T-cell (primary cell): ENCODE measurements at regions not wholly inside any gene's neighbourhood (a gene's known extent, or its start where the extent isn't known, plus 50 kb on each side); places are given as distances from the start of the nearest gene placed in this dataset.

ENCODE experiments used
- ATAC-seq, 4 experiments: fragments of 200-7000 bp in 3 of 4; fragments of 150-1000 bp in 1 of 4; cut with Tn5 transposase; replicated peaks in 1 of 4; 1 replicate in 3 of 4; 2 replicates in 1 of 4; pipeline ENCODE4 v1.10.0; 2021; ENCODE audit warnings: moderate library complexity in 3 of 4, mild to moderate bottlenecking in 2 of 4, moderate number of reproducible peaks in 1 of 4
- CTCF ChIA-PET, 2 donors: fragments of 300-600 bp; sonication (Branson Sonifier 250); formaldehyde crosslinking; loops; one replicate each; lab custom pipeline; 2022; ENCODE audit warnings: antibody characterized with exemption in 2 of 2; lab: Charles Lee
- POLR2A ChIA-PET, 2 donors: fragments of 300-600 bp; sonication (Branson Sonifier 250); formaldehyde crosslinking; loops; one replicate each; lab custom pipeline; 2022; ENCODE audit warnings: antibody characterized with exemption in 2 of 2; lab: Charles Lee
- DNase-seq, 35 experiments: peaks; one replicate each; pipeline versions ENCODE4 v3.0.0 to v3.0.0-alpha.2; 2013 to 2023
- H3K27ac ChIP-seq: one replicate; pipeline ENCODE4 v1.5.1; 2013; ENCODE audit warnings: low read length
- H3K27me3 ChIP-seq, 2 experiments: replicated peaks in 1 of 2; 1 replicate in 1 of 2; 2 replicates in 1 of 2; pipeline versions ENCODE4 v1.6.1 to v1.7.0; 2013; ENCODE audit warnings: low read length in 1 of 2, mixed read lengths in 1 of 2; ENCODE audit not compliant: control insufficient read depth in 2 of 2, insufficient read depth in 2 of 2; ENCODE audit errors: extremely low read depth in 1 of 2
- H3K36me3 ChIP-seq, 2 donors: 1 replicate in 1 of 2; 2 replicates in 1 of 2; pipeline versions ENCODE4 v1.6.1 to v1.7.0; 2013; ENCODE audit warnings: low read length in 1 of 2; ENCODE audit not compliant: control insufficient read depth in 2 of 2, insufficient read depth in 1 of 2; ENCODE audit errors: extremely low read depth in 1 of 2
- H3K4me1 ChIP-seq, 2 experiments: 1 replicate in 1 of 2; 2 replicates in 1 of 2; pipeline versions ENCODE4 v1.6.1 to v1.7.0; 2013; ENCODE audit warnings: low read length in 2 of 2, mixed read lengths in 1 of 2; ENCODE audit not compliant: insufficient read depth in 2 of 2, control insufficient read depth in 1 of 2; ENCODE audit errors: extremely low read depth in 1 of 2
- H3K4me3 ChIP-seq, 2 donors: 1 replicate in 1 of 2; 2 replicates in 1 of 2; pipeline versions ENCODE4 v1.5.1 to v1.7.0; 2013; ENCODE audit warnings: mild to moderate bottlenecking in 2 of 2, low read length in 1 of 2, moderate library complexity in 1 of 2; ENCODE audit not compliant: control insufficient read depth in 1 of 2; ENCODE audit errors: extremely low read depth in 1 of 2
- H3K9me3 ChIP-seq: 2 replicates; pipeline ENCODE4 v1.7.0; 2013
- H3K27ac Mint-ChIP-seq, 2 donors: one replicate each; pipeline ENCODE4 v1.8.0; 2020 to 2021; ENCODE audit warnings: mild to moderate bottlenecking in 2 of 2, mixed read lengths in 2 of 2
- H3K27me3 Mint-ChIP-seq, 2 donors: one replicate each; pipeline ENCODE4 v1.8.0; 2021 to 2022; ENCODE audit warnings: mixed read lengths in 2 of 2
- H3K36me3 Mint-ChIP-seq: one replicate; pipeline ENCODE4 v1.8.0; 2021; ENCODE audit warnings: mixed read lengths
- H3K4me1 Mint-ChIP-seq, 3 donors: one replicate each; pipeline ENCODE4 v1.8.0; 2020 to 2022; ENCODE audit warnings: mixed read lengths in 3 of 3, mild to moderate bottlenecking in 1 of 3
- H3K4me3 Mint-ChIP-seq, 3 donors: one replicate each; pipeline ENCODE4 v1.8.0; 2020 to 2022; ENCODE audit warnings: mild to moderate bottlenecking in 3 of 3, mixed read lengths in 3 of 3, moderate library complexity in 3 of 3
- H3K9me3 Mint-ChIP-seq, 3 donors: one replicate each; pipeline ENCODE4 v1.8.0; 2020 to 2022; ENCODE audit warnings: mixed read lengths in 3 of 3
- WGBS: methylation state at CpG from one replicate; pipeline ENCODE4 v1.1.5; 2013; ENCODE audit warnings: missing lambda C conversion rate; ENCODE audit not compliant: insufficient coverage; 5-methylcytosine and 5-hydroxymethylcytosine counted together

GRCh38 chr7:13225068-13225467 lies 537.6 kb downstream of the ARL4A start:
- WGBS, result no CpG with 5 or more reads among the region's 1 CpG
- no peaks in the 10 kb centered on the region for H3K4me1 Mint-ChIP-seq
- H3K36me3 Mint-ChIP-seq, result no peaks in the 10 kb centered on the region
- no peak overlapping the region for H3K4me3 ChIP-seq
- DNase-seq (no peak), ATAC-seq (no peak)
- H3K4me3 Mint-ChIP-seq, result no peak overlapping the region
- peaks cover 0 to 2% of the 10 kb centered on the region in 2 donors for H3K27me3 Mint-ChIP-seq
- peaks cover 0 to 3% of the 10 kb centered on the region in 2 experiments for H3K27me3 ChIP-seq
- H3K9me3 ChIP-seq, result no peaks in the 10 kb centered on the region
- H3K4me1 ChIP-seq, result no peaks in the 10 kb centered on the region
- H3K36me3 ChIP-seq, result no peaks in the 10 kb centered on the region
- ChIA-PET POLR2A (no interaction called here), CTCF (interaction anchor here (0.6 to 0.7 kb wide), 2 partner anchors 659 to 1411 kb away, joined by 3 to 5 read pairs; no protein-coding TSS in a partner anchor)
- H3K27ac Mint-ChIP-seq, result no peak overlapping the region
- H3K9me3 Mint-ChIP-seq, result no peaks in the 10 kb centered on the region
- H3K27ac ChIP-seq, result no peak overlapping the region

GRCh38 chr7:13226385-13226784 lies 539.0 kb downstream of the ARL4A start:
- Mint-ChIP-seq H3K4me1 (no peaks in the 10 kb centered on the region), H3K4me3 (no peak overlapping the region), H3K27ac (no peak overlapping the region), H3K9me3 (no peaks in the 10 kb centered on the region), H3K36me3 (no peaks in the 10 kb centered on the region), H3K27me3 (peaks cover 0 to 3% of the 10 kb centered on the region in 2 donors)
- Histone ChIP-seq H3K9me3 (no peaks in the 10 kb centered on the region), H3K4me3 (no peak overlapping the region), H3K27me3 (peaks cover 0 to 3% of the 10 kb centered on the region in 2 experiments), H3K4me1 (no peaks in the 10 kb centered on the region), H3K27ac (no peak overlapping the region), H3K36me3 (no peaks in the 10 kb centered on the region)
- POLR2A ChIA-PET, result no interaction called here
- WGBS, result no CpG with 5 or more reads among the region's 4 CpGs
- ATAC-seq, result no peak
- no peak for DNase-seq
- CTCF ChIA-PET, result interaction anchor here in 1 of 2 donors (0.9 kb wide), 1 partner anchor 10 kb away, joined by 3 read pairs; no protein-coding TSS in a partner anchor

GRCh38 chr7:13231216-13231615 lies 543.8 kb downstream of the ARL4A start:
- Histone ChIP-seq H3K4me3 (no peak overlapping the region), H3K4me1 (no peaks in the 10 kb centered on the region), H3K27ac (no peak overlapping the region), H3K36me3 (no peaks in the 10 kb centered on the region), H3K9me3 (no peaks in the 10 kb centered on the region), H3K27me3 (no peaks in the 10 kb centered on the region)
- POLR2A ChIA-PET, result no interaction called here
- DNase-seq (no peak), ATAC-seq (no peak)
- no peaks in the 10 kb centered on the region for H3K4me1 Mint-ChIP-seq
- CTCF ChIA-PET, result no interaction called here
- no peaks in the 10 kb centered on the region for H3K36me3 Mint-ChIP-seq
- H3K4me3 Mint-ChIP-seq, result no peak overlapping the region
- H3K9me3 Mint-ChIP-seq, result no peaks in the 10 kb centered on the region
- H3K27ac Mint-ChIP-seq, result no peak overlapping the region
- H3K27me3 Mint-ChIP-seq, result peaks cover 3% of the 10 kb centered on the region in 2 donors
- no CpG with 5 or more reads among the region's 4 CpGs for WGBS

- Histone ChIP-seq H3K4me1 (no peaks in the 10 kb centered on the region), H3K36me3 (no peaks in the 10 kb centered on the region), H3K9me3 (no peaks in the 10 kb centered on the region), H3K27me3 (no peaks in the 10 kb centered on the region), H3K4me3 (no peak overlapping the region), H3K27ac (no peak overlapping the region)
- H3K9me3 Mint-ChIP-seq, result no peaks in the 10 kb centered on the region
- no peak overlapping the region for H3K4me3 Mint-ChIP-seq
- H3K27me3 Mint-ChIP-seq, result peaks cover 2 to 3% of the 10 kb centered on the region in 2 donors
- H3K27ac Mint-ChIP-seq, result no peak overlapping the region
- CTCF ChIA-PET, result no interaction called here
- ATAC-seq, result no peak
- DNase-seq, result no peak
- WGBS, result no CpG with 5 or more reads among the region's 1 CpG
- H3K4me1 Mint-ChIP-seq, result no peaks in the 10 kb centered on the region
- H3K36me3 Mint-ChIP-seq, result no peaks in the 10 kb centered on the region
- POLR2A ChIA-PET, result no interaction called here
These were observed 548.0 kb downstream of the ARL4A start for GRCh38 chr7:13235436-13235835.

- POLR2A ChIA-PET, result no interaction called here
- Histone ChIP-seq H3K27me3 (no peaks in the 10 kb centered on the region), H3K27ac (no peak overlapping the region), H3K9me3 (no peaks in the 10 kb centered on the region), H3K4me3 (no peak overlapping the region), H3K36me3 (no peaks in the 10 kb centered on the region), H3K4me1 (no peaks in the 10 kb centered on the region)
- no peak overlapping the region for H3K27ac Mint-ChIP-seq
- H3K36me3 Mint-ChIP-seq, result no peaks in the 10 kb centered on the region
- no peaks in the 10 kb centered on the region for H3K4me1 Mint-ChIP-seq
- ATAC-seq (no peak), DNase-seq (no peak)
- H3K27me3 Mint-ChIP-seq, result peaks cover 2 to 3% of the 10 kb centered on the region in 2 donors
- WGBS, result no CpG with 5 or more reads among the region's 1 CpG
- H3K4me3 Mint-ChIP-seq, result no peak overlapping the region
- H3K9me3 Mint-ChIP-seq, result no peaks in the 10 kb centered on the region
- CTCF ChIA-PET, result no interaction called here
These were observed 548.6 kb downstream of the ARL4A start for GRCh38 chr7:13236026-13236425.

GRCh38 chr7:13240349-13240748 lies 552.9 kb downstream of the ARL4A start:
- H3K27me3 Mint-ChIP-seq, result no peaks in the 10 kb centered on the region
- Histone ChIP-seq H3K27ac (no peak overlapping the region), H3K9me3 (no peaks in the 10 kb centered on the region), H3K4me1 (no peaks in the 10 kb centered on the region), H3K27me3 (no peaks in the 10 kb centered on the region), H3K36me3 (no peaks in the 10 kb centered on the region), H3K4me3 (no peak overlapping the region)
- WGBS, result no CpG with 5 or more reads among the region's 2 CpGs
- CTCF ChIA-PET, result no interaction called here
- no peak overlapping the region for H3K4me3 Mint-ChIP-seq
- DNase-seq (no peak), ATAC-seq (no peak)
- no peaks in the 10 kb centered on the region for H3K36me3 Mint-ChIP-seq
- no peaks in the 10 kb centered on the region for H3K9me3 Mint-ChIP-seq
- POLR2A ChIA-PET, result no interaction called here
- no peaks in the 10 kb centered on the region for H3K4me1 Mint-ChIP-seq
- H3K27ac Mint-ChIP-seq, result no peak overlapping the region

- Histone ChIP-seq H3K4me3 (no peak overlapping the region), H3K9me3 (no peaks in the 10 kb centered on the region), H3K36me3 (no peaks in the 10 kb centered on the region), H3K27ac (no peak overlapping the region), H3K4me1 (no peaks in the 10 kb centered on the region), H3K27me3 (no peaks in the 10 kb centered on the region)
- Mint-ChIP-seq H3K36me3 (no peaks in the 10 kb centered on the region), H3K27me3 (no peaks in the 10 kb centered on the region), H3K9me3 (no peaks in the 10 kb centered on the region), H3K27ac (no peak overlapping the region), H3K4me3 (no peak overlapping the region), H3K4me1 (no peaks in the 10 kb centered on the region)
- ChIA-PET CTCF (no interaction called here), POLR2A (no interaction called here)
- no peak for ATAC-seq
- WGBS, result no CpG with 5 or more reads among the region's 1 CpG
- no peak for DNase-seq
These were observed 554.0 kb downstream of the ARL4A start for GRCh38 chr7:13241416-13241815.
